Retinal pigment epithelial cell (primary cell): ENCODE measurements at regions not wholly inside any gene's neighbourhood (a gene's known extent, or its start where the extent isn't known, plus 50 kb on each side); places are given as distances from the start of the nearest gene placed in this dataset.

Experiments used
- DNase-seq: peaks from one replicate; pipeline ENCODE4 v3.0.0-alpha.2; 2010; ENCODE audit warnings: low read depth
- H3K4me3 ChIP-seq: 2 replicates; pipeline ENCODE4 v1.5.1; 2011; ENCODE audit warnings: mild to moderate bottlenecking, low read length, control low read depth, moderate library complexity
- TF ChIP-seq, protein P1 (sequence below): conservative IDR thresholded peaks from 2 replicates; pipeline ENCODE4 v1.5.1; 2011; ENCODE audit warnings: low read depth, low read length, control low read depth, inconsistent platforms

GRCh38 chr5:122638581-122638980, 136.3 kb upstream of the SNX2 start:
- TF ChIP-seq, protein P1, sequence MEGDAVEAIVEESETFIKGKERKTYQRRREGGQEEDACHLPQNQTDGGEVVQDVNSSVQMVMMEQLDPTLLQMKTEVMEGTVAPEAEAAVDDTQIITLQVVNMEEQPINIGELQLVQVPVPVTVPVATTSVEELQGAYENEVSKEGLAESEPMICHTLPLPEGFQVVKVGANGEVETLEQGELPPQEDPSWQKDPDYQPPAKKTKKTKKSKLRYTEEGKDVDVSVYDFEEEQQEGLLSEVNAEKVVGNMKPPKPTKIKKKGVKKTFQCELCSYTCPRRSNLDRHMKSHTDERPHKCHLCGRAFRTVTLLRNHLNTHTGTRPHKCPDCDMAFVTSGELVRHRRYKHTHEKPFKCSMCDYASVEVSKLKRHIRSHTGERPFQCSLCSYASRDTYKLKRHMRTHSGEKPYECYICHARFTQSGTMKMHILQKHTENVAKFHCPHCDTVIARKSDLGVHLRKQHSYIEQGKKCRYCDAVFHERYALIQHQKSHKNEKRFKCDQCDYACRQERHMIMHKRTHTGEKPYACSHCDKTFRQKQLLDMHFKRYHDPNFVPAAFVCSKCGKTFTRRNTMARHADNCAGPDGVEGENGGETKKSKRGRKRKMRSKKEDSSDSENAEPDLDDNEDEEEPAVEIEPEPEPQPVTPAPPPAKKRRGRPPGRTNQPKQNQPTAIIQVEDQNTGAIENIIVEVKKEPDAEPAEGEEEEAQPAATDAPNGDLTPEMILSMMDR = no peak
- H3K4me3 ChIP-seq = no peak overlapping the region
- DNase-seq = no peak

- TF ChIP-seq, protein P1 = no peak
- no peak overlapping the region for H3K4me3 ChIP-seq
- DNase-seq = no peak
Measured at GRCh38 chr5:122639033-122639432, 135.8 kb upstream of the SNX2 start.

DNA sequence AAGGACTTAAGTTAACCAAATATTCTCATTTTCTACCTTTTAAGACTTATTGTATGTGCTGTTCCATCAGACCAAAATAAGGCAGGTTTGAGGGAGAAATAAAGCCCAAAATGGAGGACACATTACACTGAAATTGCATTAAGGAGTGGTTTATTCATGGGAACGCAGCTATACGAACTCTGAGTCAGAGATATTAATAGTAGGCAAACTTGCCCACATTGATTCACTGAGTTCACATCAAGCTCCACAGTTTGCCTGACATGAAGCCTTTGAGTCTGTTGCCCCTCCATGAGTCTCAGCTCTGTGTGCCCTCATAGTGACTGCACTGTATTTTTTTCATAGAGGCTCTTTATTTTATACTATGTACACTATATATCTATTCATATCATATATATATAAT, 135.0 kb upstream of the SNX2 start:
- TF ChIP-seq, protein P1 = no peak
- H3K4me3 ChIP-seq = no peak overlapping the region
- no peak for DNase-seq

- no peak overlapping the region for H3K4me3 ChIP-seq
- TF ChIP-seq, protein P1 = no peak
- no peak for DNase-seq
Measured at GRCh38 chr5:122649080-122649479, 125.8 kb upstream of the SNX2 start.

GRCh38 chr5:122653087-122654017, 121.5 kb upstream of the SNX2 start:
- peak; percentile 52 for DNase-seq
- H3K4me3 ChIP-seq = no peak overlapping the region
- TF ChIP-seq, protein P1 = no peak

DNA sequence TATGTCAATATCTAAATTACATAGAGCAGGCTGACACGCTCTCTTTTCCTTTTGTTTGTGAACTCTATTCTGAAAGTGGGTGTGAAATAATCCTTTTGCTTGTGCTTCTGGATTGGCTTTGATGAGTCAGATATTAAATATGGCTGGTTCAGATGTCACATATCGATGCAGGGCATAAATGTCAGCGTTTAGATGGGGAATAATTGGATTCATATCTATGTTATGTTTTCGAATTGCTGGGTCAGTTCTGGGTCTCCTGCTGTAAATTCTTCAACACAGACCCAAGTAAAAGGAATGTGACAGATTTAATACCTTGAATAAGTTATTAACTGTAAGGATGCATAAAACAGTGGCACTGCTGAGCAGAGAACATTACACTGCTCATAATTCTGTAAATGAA, 118.7 kb upstream of the SNX2 start:
- DNase-seq = peak; percentile 65
- no peak overlapping the region for H3K4me3 ChIP-seq
- TF ChIP-seq, protein P1 = no peak

DNA sequence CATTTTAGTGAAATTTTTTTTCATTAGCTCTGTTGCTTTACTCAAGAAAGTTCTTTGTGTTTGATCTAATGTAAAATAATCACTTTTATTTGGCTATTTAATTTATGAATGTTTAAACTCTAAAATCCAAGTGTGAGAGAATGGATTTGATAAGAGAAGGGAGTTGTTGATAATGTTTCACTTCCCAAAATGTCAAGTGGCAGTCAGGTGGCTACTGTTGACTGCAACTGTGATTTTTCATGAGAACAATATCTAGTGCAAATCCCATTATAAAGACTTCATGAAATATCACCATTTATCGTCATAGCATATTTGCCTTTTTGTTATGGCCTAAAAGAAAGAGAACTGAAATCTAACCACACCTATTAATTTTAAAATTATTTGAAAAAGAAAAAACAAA, 118.3 kb upstream of the SNX2 start:
- DNase-seq = no peak
- no peak overlapping the region for H3K4me3 ChIP-seq
- TF ChIP-seq, protein P1 = no peak
